Body of pancreas (tissue), 4 donors: ENCODE measurements at regions not wholly inside any gene's neighbourhood (a gene's known extent, or its start where the extent isn't known, plus 50 kb on each side); places are given as distances from the start of the nearest gene placed in this dataset.
"Not testable (repeated sequence)": the region's sequence is repeated elsewhere in the genome, so short reads cannot be mapped to it uniquely, and the experiment has no call there.

Source experiments
- ATAC-seq: fragments of 150-250 bp; one replicate; pipeline ENCODE4 v1.9.1; 2016
- DNase-seq, 4 donors: peaks; one replicate each; pipeline ENCODE4 v3.0.0-alpha.2; 2019
- H3K27ac ChIP-seq, 4 donors: fragments of 200-600 bp; sonication (generic); 1 replicate in 3 of 4; 2 replicates in 1 of 4; pipeline versions ENCODE4 v1.5.1 to v1.6.1; 2016 to 2019; ENCODE audit warnings: mild to moderate bottlenecking in 1 of 4, mixed read lengths in 1 of 4, moderate library complexity in 1 of 4
- H3K27me3 ChIP-seq, 2 donors: fragments of 200-600 bp; sonication (generic); one replicate each; pipeline ENCODE4 v1.6.0; 2016; ENCODE audit warnings: mild to moderate bottlenecking in 1 of 2
- H3K36me3 ChIP-seq, 2 donors: fragments of 200-600 bp; sonication (generic); replicated peaks in 1 of 2; 2 replicates each; pipeline ENCODE4 v1.5.1; 2016; ENCODE audit warnings: low read depth in 2 of 2; ENCODE audit not compliant: insufficient read depth in 1 of 2
- H3K4me1 ChIP-seq: fragments of 200-600 bp; sonication (generic); one replicate; pipeline ENCODE4 v1.6.0; 2016
- H3K4me3 ChIP-seq, 2 donors: fragments of 200-600 bp; sonication (generic); 1 replicate in 1 of 2; 2 replicates in 1 of 2; pipeline ENCODE4 v1.5.1; 2016 to 2019
- H3K9me3 ChIP-seq, 3 donors: fragments of 200-600 bp; sonication (generic); 1 replicate in 2 of 3; 2 replicates in 1 of 3; pipeline ENCODE4 v1.5.1; 2016
- CTCF ChIP-seq, 7 experiments: fragments of 450-650 bp in 4 of 7; fragments of 200-600 bp in 3 of 7; sonication (generic) in 3 of 7; IDR thresholded peaks; one replicate each; pipeline ENCODE4 v1.5.1; 2016 to 2019; ENCODE audit warnings: antibody characterized with exemption in 7 of 7
- POLR2A ChIP-seq, 3 donors: fragments of 450-650 bp; IDR thresholded peaks; one replicate each; pipeline ENCODE4 v1.6.1; 2016; ENCODE audit warnings: antibody characterized with exemption in 3 of 3, mild to moderate bottlenecking in 2 of 3
- WGBS, 2 donors: methylation state at CpG; one replicate each; pipeline ENCODE4 v1.1.5; 2017; 5-methylcytosine and 5-hydroxymethylcytosine counted together
- intact Hi-C: fragments of 100-400 bp; cut with DNase I; formaldehyde crosslinking; loops from one replicate; pipeline ENCODE4 v1.15.1; 2023

DNA sequence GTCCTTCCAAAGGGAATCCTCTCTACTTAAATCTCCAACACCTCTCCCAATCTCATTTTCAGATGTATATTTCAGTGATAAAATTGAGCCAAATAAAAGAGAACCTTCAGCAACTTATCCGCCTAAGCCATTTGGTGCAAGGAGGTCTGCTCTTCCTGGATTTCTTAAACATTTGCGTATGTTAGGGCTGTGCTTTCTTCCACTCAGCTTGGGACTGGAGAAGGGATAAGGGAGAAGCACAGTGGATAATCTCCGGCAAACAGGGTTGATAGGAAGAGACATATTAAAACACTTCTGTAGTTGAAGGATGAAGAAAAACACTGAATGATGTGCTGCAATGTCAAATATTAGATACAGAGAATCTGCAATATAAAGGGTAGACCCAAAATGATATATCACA lies 796.2 kb downstream of the KCNJ3 start:
- no peaks in the 10 kb centered on the region for H3K4me1 ChIP-seq
- no peak for ATAC-seq
- intact Hi-C loops: no loop called here
- TF ChIP-seq POLR2A (IDR thresholded peaks at IDR 0.05) (no peak), CTCF (IDR thresholded peaks at IDR 0.05) (no peak)
- no peak overlapping the region for H3K27ac ChIP-seq
- no peaks in the 10 kb centered on the region for H3K27me3 ChIP-seq
- no peak for DNase-seq
- H3K4me3 ChIP-seq: no peak overlapping the region
- H3K9me3 ChIP-seq: no peaks in the 10 kb centered on the region
- 49 to 55% methylated on average over 3 of the region's 3 CpGs for WGBS, 2 donors
- no peaks in the 10 kb centered on the region for H3K36me3 ChIP-seq

DNA sequence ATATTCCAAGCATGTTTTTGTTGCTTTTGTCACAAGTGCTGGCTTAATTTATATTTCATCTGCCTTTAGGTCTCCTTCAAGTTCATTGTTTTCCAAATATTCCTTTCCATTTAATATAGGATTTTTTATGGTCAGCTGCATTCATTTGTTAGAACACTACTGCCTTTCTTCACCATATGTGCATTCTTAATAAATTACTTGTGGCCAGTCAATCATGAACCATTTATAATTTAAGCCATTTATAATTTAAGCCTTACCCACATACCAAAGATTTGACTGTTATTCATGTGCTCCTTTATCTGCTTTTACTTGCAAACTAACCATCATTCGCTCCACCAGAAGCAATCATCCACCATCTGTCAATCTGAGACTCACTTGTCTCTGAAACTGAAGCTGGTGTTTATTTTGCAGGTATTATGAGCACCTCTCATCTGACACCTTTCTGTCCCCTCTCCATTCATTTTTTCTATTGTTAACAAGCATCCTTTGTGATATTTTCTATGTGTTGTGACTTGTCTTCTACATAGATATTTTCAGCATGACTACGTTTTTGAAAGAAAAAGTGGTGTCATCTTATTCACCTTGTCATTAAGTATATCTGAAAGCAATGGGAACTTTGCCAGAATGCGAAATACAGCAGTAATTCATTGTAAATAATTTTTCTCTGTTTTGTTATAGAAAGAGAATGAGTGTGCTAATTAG lies 786.8 kb downstream of the KCNJ3 start:
- H3K27ac ChIP-seq: no peak overlapping the region
- H3K27me3 ChIP-seq: no peaks in the 10 kb centered on the region
- TF ChIP-seq POLR2A (IDR thresholded peaks at IDR 0.05): no peak
- TF ChIP-seq CTCF (IDR thresholded peaks at IDR 0.05): no peak
- WGBS, 2 donors: 43 to 60% methylated on average over 3 of the region's 3 CpGs
- no peaks in the 10 kb centered on the region for H3K4me1 ChIP-seq
- no peak overlapping the region for H3K4me3 ChIP-seq
- H3K9me3 ChIP-seq: no peaks in the 10 kb centered on the region
- no peaks in the 10 kb centered on the region for H3K36me3 ChIP-seq
- DNase-seq (no peak), ATAC-seq (no peak)
- intact Hi-C loops: no loop called here

- intact Hi-C loops: no loop called here
- Histone ChIP-seq H3K27me3 (no peaks in the 10 kb centered on the region), H3K4me3 (no peak overlapping the region), H3K27ac (no peak overlapping the region), H3K36me3 (no peaks in the 10 kb centered on the region), H3K9me3 (no peaks in the 10 kb centered on the region), H3K4me1 (no peaks in the 10 kb centered on the region)
- ATAC-seq (no peak), DNase-seq (no peak)
- TF ChIP-seq CTCF (IDR thresholded peaks at IDR 0.05): no peak
- no peak for TF ChIP-seq POLR2A (IDR thresholded peaks at IDR 0.05)
Observed at GRCh38 chr2:155481141-155481540, 782.6 kb downstream of the KCNJ3 start.

GRCh38 chr2:155472018-155472417 lies 773.5 kb downstream of the KCNJ3 start:
- H3K4me1 ChIP-seq, H3K9me3 ChIP-seq, intact Hi-C loops, H3K27ac ChIP-seq, DNase-seq, H3K4me3 ChIP-seq, H3K27me3 ChIP-seq, ATAC-seq, H3K36me3 ChIP-seq: not testable (repeated sequence)
- WGBS, 2 donors: 79 to 85% methylated on average over 14 of the region's 14 CpGs

DNA sequence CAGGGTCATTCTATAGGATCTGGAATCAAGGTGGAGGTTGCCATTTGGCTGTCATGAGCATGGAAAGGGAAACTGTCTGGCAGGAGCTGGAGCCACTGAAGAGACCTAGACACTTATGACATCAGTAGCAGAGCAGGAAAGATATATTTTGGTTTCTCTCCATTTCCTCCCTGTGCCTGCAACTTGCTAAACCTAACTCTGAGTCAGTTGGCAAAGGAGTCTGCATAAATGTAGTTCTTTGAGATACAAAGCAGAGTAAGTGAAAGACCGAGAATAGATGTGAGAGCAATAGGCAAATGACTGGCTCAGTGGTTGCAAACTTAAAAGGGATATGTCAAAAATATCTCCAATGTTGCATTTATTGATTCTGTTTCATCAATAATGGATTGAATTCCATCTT lies 757.7 kb downstream of the KCNJ3 start:
- WGBS, 2 donors: 70 to 80% methylated on average over 1 of the region's 1 CpG
- no peak for DNase-seq
- intact Hi-C loops: no loop called here

More for the DNA sequence above, 757.7 kb downstream of the KCNJ3 start:
- Histone ChIP-seq H3K27me3 (no peaks in the 10 kb centered on the region), H3K27ac (no peak overlapping the region), H3K36me3 (no peaks in the 10 kb centered on the region), H3K4me1 (no peaks in the 10 kb centered on the region), H3K9me3 (no peaks in the 10 kb centered on the region), H3K4me3 (no peak overlapping the region)
- TF ChIP-seq POLR2A (IDR thresholded peaks at IDR 0.05): no peak
- no peak for TF ChIP-seq CTCF (IDR thresholded peaks at IDR 0.05)
- ATAC-seq: no peak
